GM21526 (cell line): ENCODE measurements at regions not wholly inside any gene's neighbourhood (a gene's known extent, or its start where the extent isn't known, plus 50 kb on each side); places are given as distances from the start of the nearest gene placed in this dataset.
"Not testable (repeated sequence)": the region's sequence is repeated elsewhere in the genome, so short reads cannot be mapped to it uniquely, and the experiment has no call there.

Experiments used
- ATAC-seq: cut with Tn5 transposase; IDR thresholded peaks from one replicate; pipeline ENCODE4 v1.9.1; 2021; ENCODE audit warnings: moderate library complexity; ENCODE audit not compliant: unreplicated experiment, low FRiP score

DNA sequence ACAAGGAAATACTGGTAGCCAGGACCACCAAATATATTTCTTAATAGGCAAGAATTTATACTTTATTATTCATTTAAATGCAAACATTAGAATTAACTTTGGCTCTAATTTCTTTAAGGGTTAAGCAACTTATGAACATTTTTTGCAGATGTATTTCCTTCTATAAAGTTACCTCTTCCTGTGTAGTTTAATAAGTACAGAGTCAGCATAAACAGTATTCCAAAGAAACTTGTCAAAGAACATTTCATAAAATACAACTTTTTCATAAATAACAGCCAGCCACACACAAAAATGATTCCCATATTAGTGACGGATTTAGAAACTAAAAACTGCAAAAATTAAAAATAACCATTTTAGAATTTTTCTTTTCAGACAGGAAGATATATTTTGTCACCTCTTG is 723.2 kb downstream of the KCNJ2 start:
- no peak for ATAC-seq

DNA sequence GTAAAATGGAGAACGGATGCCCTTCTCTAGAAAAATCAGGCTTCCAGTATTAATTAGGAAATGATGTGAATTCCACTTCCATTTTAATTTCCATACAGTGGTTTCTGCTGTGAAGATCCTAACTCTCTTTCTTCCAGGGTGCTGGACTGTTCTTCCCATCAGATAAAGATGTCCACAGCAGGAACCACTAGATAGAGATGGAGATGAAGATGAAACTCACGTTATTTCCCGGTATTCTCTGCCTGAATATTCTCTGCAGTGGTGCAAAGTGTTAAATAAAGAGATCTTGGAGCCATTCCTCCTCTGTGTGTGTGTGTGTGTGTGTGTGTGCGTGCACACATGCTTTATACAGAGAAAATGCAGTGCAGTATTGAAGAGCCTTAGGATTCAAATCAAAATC is 727.5 kb downstream of the KCNJ2 start:
- ATAC-seq: no peak

DNA sequence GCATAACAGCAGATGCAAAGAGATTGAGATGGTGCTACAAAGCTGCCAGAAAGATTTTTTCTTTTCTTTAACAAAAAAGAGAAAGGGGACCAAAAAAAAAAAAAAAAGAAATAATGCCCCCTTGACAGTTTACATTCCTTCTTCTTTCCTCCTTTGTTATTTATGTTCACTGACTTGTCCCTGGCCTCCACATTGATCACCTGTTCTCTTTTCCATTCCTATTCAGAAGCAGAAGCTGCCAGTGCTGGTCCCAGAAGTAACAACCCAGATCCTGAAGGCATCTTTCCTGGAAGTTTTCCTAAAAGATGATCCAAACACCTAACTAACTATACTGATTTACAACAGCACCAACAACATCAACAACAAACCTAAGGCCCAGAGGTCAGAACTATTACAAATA is 728.1 kb downstream of the KCNJ2 start:
- no peak for ATAC-seq

DNA sequence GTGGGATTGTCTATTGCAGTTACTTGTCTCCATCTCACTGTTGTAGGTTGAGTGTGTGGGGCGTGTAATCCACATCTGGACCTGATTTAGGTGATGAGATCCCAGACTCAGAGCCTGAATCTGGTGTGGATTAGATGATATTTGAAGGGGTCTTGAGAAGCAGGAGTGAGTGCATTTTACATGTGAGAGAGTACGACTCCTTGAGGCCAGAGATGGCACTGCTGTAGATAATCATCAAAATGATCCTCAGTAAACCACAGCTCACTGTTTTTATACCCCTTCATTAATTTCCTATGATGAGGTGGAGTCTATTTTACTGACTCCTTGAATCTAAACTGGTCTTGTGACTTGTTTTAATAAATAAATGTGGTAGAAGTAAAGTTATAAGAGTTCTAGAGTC is 732.5 kb downstream of the KCNJ2 start:
- ATAC-seq: no peak

DNA sequence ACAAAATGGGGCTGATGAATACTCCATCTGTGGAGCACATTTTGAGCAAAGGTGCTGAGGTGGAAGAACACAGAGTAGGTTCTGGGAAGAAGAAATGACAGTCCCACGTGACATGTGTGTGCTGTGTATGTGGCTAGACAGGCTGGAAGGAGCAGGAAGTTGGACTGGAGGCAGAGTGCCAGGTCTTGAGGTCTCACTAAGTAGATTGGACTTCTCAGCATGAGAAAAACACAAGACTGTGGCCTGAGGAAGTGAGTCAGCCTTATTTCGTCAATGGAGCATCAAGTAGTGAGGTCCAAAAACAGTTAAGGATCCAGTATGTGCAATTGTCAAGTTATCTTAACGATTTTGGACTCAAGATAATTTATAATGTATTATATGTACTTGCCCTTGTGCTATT is 736.5 kb downstream of the KCNJ2 start:
- no peak for ATAC-seq

DNA sequence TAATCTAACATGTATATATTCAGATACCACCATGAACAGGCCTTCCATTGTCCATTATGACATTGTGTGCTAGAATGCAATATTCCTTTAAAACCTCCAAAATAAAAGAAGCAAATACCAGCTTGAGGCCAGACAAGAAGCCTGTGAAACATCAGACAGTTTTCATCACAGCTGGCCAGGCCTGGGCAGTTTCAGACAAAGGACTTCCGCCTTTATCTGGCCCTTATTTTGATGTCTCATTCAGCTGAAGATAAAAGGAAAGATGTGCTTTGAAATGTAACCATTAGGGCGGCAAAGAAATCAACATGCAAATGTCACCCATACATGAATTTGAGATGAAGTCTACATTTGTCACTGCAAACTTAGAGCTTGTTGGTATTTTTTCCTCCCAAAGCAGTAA is 737.5 kb downstream of the KCNJ2 start:
- no peak for ATAC-seq

DNA sequence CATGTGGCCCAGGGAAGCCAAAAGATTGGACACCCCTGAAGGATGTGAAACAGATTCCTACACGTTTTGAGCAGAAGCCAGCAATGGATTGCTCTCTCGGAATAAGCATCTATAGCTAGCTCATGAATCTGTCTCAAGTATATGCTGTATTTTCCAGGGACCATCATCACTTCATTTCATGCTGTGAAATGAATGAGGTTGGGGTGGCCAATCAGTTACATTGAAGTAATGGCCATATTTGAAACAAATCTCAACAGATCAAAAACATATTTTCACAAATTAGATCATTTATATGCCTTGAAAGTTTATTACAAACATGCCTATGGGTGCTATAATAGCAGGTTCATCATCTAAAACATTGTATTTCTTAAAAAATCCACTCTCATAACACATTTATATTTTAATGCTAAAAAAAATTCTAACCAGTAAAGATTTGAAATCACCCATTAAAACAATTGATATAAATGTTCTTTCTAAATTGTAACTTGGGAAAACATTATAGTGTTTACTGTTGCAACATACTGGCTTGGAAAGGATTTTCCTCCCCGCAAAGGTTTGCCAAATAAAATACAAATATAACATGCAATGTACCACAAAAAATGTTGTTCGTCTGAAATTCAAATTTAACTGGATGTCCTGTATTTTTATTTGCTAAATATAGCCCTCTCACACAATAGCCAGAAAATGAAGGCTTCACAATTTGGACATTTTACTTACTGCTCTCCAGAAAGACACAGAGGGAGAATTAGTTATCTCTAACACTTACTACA is 743.6 kb downstream of the KCNJ2 start:
- no peak for ATAC-seq

DNA sequence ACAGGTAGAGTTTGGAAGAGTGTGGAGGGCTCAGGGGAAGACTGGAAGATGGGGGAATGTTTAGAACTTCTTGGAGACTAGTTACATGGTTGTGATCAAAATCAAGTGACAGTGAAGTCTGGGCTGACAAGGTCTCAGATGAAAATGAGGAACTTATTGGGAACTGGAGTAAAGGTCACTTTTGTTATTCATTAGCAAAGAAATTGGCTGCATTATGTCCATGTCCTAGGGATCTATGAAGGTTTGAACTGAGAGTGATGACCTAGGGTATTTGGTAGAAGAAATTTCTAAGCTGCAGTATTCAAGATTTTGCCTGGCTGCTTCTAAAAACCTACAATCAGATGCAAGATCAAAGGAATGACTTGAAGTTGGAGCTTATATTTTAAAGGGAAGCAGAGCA is 747.1 kb downstream of the KCNJ2 start:
- no peak for ATAC-seq

DNA sequence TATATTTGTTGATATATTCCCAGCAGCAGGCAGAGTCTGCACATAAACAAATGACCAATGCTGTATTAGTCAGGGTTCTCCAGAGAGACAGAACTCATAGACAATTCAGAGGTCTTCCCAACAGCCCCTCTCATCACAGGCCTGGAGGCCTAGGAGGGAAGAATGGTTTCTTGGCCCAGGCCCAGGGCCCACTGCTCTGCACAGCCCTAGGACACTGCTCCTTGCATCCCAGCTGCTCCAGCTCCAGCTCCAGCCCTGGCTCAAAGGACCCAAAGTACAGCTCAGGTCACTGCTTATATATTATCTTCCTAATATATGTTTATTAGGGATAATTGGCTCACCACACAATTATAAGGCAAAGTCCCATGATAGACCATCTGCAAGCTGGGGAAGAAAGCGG is 749.9 kb downstream of the KCNJ2 start:
- ATAC-seq: no peak

DNA sequence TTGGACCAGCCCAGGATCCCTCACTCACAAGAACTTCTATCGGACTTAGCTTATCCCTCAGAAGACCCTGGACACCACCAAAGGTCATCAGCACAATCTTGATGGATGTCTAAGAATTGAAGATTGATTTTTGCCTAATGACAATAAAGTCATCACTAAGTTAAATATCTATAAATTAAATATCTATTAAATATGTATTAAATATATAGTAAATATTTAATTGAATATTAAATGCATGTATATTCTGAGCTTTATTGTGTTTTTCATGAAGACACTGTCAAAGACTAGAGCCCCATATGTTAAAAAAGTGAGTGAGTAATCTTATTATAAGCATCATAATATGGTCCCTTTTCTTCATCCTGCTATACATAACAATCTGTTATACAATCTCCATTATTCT is 751.1 kb downstream of the KCNJ2 start:
- ATAC-seq: no peak

DNA sequence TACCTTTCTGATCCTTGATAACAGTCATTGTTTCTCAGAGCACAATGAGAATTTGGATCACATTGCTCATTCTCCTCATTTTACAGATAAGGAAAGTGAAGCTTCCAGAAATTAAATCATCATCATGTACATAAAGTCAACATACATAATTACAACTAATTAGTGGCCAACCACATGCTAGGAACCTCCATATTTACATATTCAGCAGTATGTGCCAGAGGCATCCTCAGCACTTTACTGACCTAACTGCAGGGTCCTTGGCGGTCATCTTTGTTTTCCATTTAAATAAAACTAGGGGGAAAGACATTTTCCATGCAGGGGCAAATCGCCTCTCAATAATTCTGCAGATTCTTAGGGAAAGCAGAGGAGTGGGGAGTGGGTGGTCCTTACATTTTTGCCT is 752.9 kb downstream of the KCNJ2 start:
- ATAC-seq: no peak

DNA sequence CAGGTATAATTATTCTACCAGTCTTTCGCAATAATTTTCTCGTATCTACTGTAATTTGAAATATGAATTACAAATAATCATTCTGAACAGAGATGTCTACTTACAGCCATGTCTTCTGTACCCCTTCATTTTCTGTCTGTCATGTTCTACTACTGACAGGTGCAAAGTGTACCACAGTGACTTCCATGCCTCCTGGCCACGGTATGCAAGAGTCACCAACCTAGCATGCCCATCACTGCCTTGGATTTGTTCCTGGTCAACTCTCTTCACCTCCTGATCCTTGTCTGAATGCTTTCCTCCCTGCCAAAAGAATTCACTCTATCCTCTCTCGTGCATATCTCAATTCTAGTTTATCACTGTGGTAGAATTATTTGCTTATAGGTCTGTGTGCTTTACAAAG is 755.4 kb downstream of the KCNJ2 start:
- ATAC-seq: no peak

DNA sequence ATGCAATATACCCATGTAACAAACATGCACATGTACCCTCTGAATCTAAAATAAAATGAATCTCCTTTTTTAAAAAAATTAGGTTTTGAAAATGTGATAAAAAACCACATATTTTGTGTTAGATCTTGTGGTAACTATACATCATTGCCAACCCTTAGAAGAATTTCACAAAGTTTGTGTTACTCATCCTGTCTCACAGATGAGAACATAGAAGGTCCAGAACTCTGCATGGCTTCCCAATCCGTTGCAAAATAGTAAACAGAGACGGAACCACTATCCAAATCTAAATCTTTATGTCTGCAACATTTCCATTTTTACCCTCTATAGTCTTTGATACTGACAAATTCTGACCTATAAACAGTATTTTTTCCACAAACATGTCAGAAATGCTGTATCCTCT is 759.9 kb downstream of the KCNJ2 start:
- no peak for ATAC-seq

DNA sequence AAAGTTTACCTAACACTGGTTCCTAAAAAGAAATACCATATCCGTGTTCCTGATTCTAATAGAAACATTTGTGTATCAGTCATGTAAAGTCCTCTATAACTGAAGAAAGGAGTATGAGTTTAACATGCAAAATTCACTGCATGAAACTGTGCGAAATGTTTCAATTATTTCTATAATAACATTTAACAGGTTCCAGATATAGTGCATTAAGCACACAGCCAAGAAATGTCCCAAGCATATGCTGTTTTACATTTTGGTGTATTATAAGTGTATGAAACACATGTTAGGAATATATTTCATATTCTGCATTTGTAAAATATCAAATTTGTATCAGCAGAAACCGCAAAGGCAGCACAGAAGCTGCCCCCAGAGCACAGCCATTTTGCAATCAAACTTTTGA is 764.9 kb downstream of the KCNJ2 start:
- no peak for ATAC-seq

DNA sequence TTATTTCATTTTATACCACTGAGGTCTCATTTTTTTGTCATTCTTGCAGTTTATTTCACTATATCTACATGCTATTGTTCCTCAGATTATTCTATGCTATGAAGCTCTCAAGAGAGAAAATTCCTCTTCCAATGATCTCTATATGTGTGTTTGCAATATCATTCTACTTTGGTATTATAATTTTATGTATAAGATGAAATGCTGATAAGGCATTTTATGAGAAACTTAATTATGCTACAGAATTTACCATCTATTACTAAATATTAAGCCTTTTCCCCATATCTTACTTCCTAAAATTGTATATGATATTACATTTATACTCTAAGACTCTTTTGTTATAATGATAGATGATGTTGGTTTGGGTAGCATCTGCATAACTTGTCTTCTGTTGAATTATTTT is 765.5 kb downstream of the KCNJ2 start:
- ATAC-seq: no peak

DNA sequence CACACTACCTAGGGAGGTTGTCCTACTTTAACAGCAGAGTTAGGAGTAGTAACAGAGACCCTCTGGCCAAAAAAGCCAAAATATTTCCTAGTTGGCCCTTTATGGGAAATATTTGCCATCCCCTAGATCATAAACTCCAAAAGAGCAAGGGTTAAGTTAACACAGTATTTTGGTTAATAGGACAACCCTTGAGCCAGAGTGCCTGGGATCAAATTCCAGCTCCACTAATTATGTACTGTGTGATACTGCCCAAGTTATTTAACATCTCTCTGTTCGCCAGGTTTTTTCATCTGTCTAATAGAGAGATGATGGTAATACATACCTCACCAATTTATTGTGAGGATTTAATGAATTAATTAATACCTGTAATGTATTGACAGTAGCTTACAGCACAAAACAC is 767.4 kb downstream of the KCNJ2 start:
- ATAC-seq: no peak

DNA sequence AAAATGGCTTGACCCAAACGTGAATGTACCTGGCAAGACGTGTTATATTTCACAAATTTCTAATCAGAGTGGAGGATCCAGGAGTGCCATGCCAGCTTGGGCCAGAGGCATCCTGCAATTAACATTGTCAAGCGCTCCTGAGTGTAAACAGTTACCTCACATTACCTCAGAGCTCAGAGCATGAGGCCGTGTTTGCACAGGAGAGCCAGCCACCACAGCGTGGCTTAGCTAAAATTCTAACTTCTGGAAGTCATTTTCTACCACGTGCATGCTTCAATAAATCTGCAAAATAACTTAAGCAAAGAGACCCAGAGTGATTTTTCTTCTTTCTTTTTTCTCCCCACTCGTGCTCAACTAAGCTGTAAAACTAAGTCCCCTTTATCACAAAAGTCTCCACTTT is 769.0 kb downstream of the KCNJ2 start:
- ATAC-seq: no peak

DNA sequence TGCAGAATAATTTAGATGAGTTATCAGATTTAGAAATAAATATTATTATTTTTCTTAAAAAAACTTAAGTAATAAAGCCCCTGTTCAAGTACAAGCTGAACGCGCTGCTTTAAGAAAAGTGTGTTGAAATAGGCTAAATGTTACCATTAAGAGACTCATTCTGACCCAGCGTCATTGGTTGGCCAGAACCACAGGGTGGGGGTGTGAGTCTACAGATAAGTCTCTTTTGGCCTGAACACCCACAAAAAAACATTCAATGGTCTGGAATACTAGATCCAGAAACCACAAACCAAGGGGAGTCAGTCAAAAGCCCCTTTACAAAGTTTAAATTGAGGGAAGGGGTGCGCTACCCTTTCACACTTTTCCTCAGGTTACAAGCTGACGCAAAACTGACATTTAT is 776.1 kb downstream of the KCNJ2 start:
- no peak for ATAC-seq

DNA sequence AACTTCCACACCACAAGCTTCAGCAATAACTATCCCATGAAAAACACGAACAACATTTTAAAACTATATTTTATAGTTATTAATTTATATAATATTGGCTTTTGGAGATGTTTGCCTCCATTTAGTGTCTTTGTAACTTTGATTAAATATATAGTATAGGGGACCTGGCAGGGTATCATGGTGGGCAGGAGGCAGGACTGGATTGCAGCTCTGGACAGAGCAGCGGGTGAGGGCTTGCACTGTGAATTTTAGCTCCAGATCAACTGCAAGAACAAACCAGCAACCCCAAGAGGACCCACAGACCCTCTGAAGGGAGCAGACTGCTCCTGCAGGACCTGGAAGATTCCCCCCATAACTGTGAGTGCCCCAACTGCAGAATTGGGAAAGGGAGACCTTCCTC is 777.9 kb downstream of the KCNJ2 start:
- no peak for ATAC-seq

DNA sequence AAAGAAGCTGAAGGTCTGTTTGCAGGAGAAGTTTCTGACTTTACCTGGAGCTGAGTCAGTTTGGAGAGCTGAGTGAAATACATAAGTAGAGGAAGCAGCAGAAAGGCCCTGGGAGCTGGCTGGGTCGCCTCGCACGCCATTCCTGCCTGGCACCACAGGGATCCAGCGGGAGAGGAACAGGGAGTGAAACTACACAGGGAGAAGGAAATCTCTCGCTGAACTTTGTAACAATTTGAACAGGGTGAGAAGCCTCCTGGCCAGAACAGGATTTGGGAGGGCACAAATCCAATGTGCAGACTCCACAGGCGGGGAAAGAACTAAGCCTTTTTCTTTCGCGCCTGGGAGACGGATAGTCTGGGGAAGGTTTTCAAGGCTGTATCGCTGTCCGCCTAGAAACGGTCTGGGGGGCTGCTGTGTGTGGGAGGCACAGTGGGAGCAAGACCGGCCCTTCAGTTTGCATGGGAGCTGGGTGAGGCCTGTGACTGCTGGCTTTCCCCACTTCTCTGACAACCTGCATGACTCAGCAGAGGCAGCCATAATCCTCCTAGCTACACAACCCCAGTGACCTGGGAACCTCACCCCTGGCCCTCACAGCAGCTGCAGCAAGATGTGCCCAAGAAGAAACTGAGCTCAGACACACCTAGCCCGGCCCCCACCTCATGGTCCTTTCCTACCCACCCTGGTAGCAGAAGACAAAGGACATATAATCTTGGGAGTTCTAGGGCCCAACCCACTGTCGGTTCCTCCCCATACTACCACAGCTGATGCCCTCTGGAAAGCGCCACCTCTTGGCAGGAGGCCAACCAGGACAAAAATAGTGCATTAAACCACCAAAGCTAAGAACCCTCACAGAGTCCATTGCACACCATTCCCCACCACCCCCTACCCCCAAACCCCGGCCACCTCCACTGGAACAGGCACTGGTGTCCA is 778.6 kb downstream of the KCNJ2 start:
- no peak for ATAC-seq

DNA sequence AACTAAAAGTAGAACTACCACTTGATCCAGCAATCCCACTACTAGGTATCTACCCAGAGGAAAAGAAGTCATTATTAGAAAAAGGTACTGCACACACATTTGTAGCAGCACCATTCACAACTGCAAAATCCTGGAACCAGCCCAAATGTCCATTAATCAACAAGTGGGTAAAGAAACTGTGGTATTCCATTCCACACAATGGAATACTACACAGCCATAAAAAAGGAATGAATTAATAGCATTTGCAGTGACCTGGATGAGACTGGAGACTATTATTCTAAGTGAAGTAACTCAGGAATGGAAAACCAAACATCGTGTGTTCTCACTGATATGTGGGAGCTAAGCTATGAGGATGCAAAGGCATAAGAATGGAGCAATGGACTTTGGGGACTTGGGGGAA is 783.8 kb downstream of the KCNJ2 start:
- ATAC-seq: not testable (repeated sequence)

DNA sequence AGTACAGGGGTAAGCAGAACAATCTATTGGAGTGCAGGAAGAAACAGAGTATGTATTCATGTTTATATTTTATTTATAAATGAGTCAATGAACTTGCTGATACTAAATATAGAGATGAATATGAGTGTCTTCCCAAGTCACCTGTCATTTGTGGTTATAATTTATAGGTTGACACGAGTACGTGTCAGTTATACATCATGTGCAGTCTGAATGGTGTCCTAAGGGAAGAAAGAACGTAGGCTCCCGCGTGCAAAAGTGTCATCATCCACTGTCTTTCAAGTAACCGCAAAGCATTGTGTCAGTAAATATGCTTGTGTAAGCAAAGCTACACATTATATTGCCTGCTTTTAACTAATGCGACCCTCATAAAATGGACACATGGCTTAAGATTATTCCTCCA is 786.1 kb downstream of the KCNJ2 start:
- no peak for ATAC-seq
